HEK293T (cell line): ENCODE measurements at regions not wholly inside any gene's neighbourhood (a gene's known extent, or its start where the extent isn't known, plus 50 kb on each side); places are given as distances from the start of the nearest gene placed in this dataset.

Source experiments
- CTCF ChIA-PET: fragments of 350-600 bp; formaldehyde crosslinking; extraction: SDS; loops from one replicate; lab custom pipeline; 2021; ENCODE audit warnings: antibody characterized with exemption, inconsistent platforms; lab: Yijun Ruan, JAX
- POLR2A ChIA-PET: fragments of 350-600 bp; formaldehyde crosslinking; extraction: SDS; loops from one replicate; lab custom pipeline; 2020; ENCODE audit warnings: antibody characterized with exemption, inconsistent platforms; lab: Yijun Ruan, JAX
- DNase-seq: peaks from one replicate; pipeline ENCODE4 v3.0.0; 2012; ENCODE audit warnings: mixed read lengths; ENCODE audit errors: extremely low spot score
- ARNT ChIP-seq: fragments of 450-650 bp; IDR thresholded peaks from 2 replicates; pipeline ENCODE4 v1.6.1; 2017; ENCODE audit warnings: mild to moderate bottlenecking
- BHLHE40 ChIP-seq: fragments of 450-650 bp; IDR thresholded peaks from 2 replicates; pipeline ENCODE4 v1.6.1; 2016; ENCODE audit warnings: mild to moderate bottlenecking, moderate library complexity, borderline replicate concordance
- CTBP1 ChIP-seq: fragments of 450-650 bp; IDR thresholded peaks from 2 replicates; pipeline ENCODE4 v1.6.1; 2016; ENCODE audit warnings: borderline replicate concordance
- ELF4 ChIP-seq: fragments of 450-650 bp; IDR thresholded peaks from 2 replicates; pipeline ENCODE4 v1.6.1; 2017; ENCODE audit warnings: antibody characterized with exemption
- FOXA1 ChIP-seq: fragments of 450-650 bp; IDR thresholded peaks from 2 replicates; pipeline ENCODE4 v1.6.1; 2016; ENCODE audit warnings: mild to moderate bottlenecking
- FOXK2 ChIP-seq: fragments of 450-650 bp; IDR thresholded peaks from 2 replicates; pipeline ENCODE4 v1.6.1; 2016; ENCODE audit warnings: mild to moderate bottlenecking
- FOXM1 ChIP-seq: fragments of 450-650 bp; IDR thresholded peaks from 2 replicates; pipeline ENCODE4 v1.6.1; 2017; ENCODE audit warnings: mild to moderate bottlenecking, borderline replicate concordance
- HDGF ChIP-seq: fragments of 450-650 bp; IDR thresholded peaks from 2 replicates; pipeline ENCODE4 v1.6.1; 2017; ENCODE audit warnings: antibody characterized with exemption, borderline replicate concordance
- L3MBTL2 ChIP-seq: fragments of 450-650 bp; conservative IDR thresholded peaks from 2 replicates; pipeline ENCODE4 v1.6.1; 2016; ENCODE audit warnings: mild to moderate bottlenecking
- LEF1 ChIP-seq: fragments of 450-650 bp; IDR thresholded peaks from 2 replicates; pipeline ENCODE4 v1.6.1; 2017; ENCODE audit warnings: mild to moderate bottlenecking, borderline replicate concordance
- NFRKB ChIP-seq: fragments of 450-650 bp; IDR thresholded peaks from 2 replicates; pipeline ENCODE4 v1.6.1; 2016; ENCODE audit warnings: mild to moderate bottlenecking, moderate library complexity
- SP1 ChIP-seq: fragments of 450-650 bp; IDR thresholded peaks from 2 replicates; pipeline ENCODE4 v1.6.1; 2017
- SUZ12 ChIP-seq: fragments of 450-650 bp; IDR thresholded peaks from 2 replicates; pipeline ENCODE4 v1.6.1; 2016; ENCODE audit warnings: mild to moderate bottlenecking
- TARDBP ChIP-seq: fragments of 450-650 bp; IDR thresholded peaks from 2 replicates; pipeline ENCODE4 v1.6.1; 2016
- ZNF384 ChIP-seq: fragments of 450-650 bp; IDR thresholded peaks from 2 replicates; pipeline ENCODE4 v1.6.1; 2016
- TF ChIP-seq, protein P1 (sequence below): fragments of 450-650 bp; IDR thresholded peaks from 2 replicates; pipeline ENCODE4 v1.6.1; 2016

DNA sequence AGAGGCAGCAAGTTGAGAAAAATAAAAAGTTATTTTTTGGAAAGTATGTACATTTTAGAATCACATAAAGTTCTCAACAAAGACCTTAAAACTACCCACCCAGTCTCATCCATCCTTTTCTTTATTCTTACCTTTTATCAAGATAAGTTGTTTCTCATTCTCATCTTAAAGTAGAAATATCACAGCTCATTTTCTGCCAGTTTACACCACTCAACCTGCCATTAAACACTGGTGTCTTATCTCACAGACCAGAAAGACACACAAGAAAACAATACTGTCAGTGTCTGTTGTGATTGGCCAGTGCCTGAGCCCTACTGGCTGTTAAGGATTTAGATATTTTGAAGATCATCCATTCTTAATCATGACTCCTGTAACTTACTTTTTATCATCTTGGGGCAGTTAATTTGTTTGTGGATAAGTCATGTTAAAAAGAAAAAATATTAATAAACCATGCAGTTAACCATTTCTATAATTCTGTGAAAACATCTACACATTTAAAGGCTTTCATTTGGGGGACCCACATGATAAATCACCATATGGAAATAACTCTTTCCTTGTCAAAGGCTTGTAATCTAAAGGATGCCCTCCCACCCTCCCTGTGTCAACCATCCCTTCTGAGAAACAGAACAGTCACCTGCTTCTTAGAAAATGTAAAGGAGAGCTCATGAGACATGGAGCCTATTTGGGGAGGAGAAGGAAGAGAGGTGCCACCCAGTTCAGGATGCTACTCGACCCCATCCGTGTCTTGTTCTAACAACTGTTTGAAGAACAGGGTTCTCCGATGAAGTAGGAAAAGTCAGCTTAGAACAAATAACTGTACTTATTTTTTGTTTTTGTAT is 897.2 kb upstream of the INTU start:
- no peak for DNase-seq
- ChIA-PET CTCF (no interaction called here), POLR2A (no interaction called here)
- TF ChIP-seq ZNF384 = no peak
- TF ChIP-seq ELF4 = no peak
- TF ChIP-seq TARDBP = no peak
- no peak for TF ChIP-seq L3MBTL2
- no peak for TF ChIP-seq FOXM1

DNA sequence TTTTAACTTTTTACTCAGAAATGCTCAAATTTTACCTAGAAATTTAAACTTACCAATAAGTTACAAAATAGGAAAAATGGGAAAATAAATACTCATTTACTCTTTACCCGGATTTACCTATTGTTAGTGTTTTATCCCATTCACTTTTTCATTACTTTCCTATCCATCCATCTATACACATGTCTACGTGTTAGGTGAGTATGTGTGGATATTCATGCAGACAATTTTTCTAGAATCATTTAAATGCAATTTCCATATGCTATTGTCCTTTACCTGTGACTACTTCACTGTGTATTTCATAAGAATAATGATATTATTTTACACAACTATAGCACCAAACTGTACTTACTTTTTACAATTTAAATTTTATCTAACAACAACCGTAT is 896.6 kb upstream of the INTU start:
- DNase-seq = no peak
- ChIA-PET CTCF (no interaction called here), POLR2A (no interaction called here)
- TF ChIP-seq BHLHE40 = no peak
- TF ChIP-seq L3MBTL2 = no peak
- TF ChIP-seq HDGF = no peak
- TF ChIP-seq LEF1 = no peak
- TF ChIP-seq FOXM1 = no peak
- TF ChIP-seq FOXA1 = no peak
- no peak for TF ChIP-seq CTBP1
- no peak for TF ChIP-seq ARNT
- no peak for TF ChIP-seq ELF4

- no peak for DNase-seq
- POLR2A ChIA-PET = no interaction called here
- TF ChIP-seq NFRKB (no peak), SP1 (no peak), ELF4 (no peak), SUZ12 (no peak), ARNT (no peak), FOXM1 (no peak), ZNF384 (no peak), L3MBTL2 (no peak), CTBP1 (no peak), HDGF (no peak), BHLHE40 (no peak), FOXK2 (no peak), FOXA1 (no peak), LEF1 (no peak)
- TF ChIP-seq, protein P1, sequence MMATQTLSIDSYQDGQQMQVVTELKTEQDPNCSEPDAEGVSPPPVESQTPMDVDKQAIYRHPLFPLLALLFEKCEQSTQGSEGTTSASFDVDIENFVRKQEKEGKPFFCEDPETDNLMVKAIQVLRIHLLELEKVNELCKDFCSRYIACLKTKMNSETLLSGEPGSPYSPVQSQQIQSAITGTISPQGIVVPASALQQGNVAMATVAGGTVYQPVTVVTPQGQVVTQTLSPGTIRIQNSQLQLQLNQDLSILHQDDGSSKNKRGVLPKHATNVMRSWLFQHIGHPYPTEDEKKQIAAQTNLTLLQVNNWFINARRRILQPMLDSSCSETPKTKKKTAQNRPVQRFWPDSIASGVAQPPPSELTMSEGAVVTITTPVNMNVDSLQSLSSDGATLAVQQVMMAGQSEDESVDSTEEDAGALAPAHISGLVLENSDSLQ = no peak
- CTCF ChIA-PET = no interaction called here
Observed at GRCh38 chr4:126737899-126738526, 894.7 kb upstream of the INTU start.

- ChIA-PET POLR2A (no interaction called here), CTCF (no interaction called here)
- TF ChIP-seq CTBP1 = no peak
- TF ChIP-seq L3MBTL2 = no peak
- no peak for TF ChIP-seq ELF4
- TF ChIP-seq FOXM1 = no peak
- DNase-seq = no peak
Observed at GRCh38 chr4:126738527-126738923, 894.2 kb upstream of the INTU start.

GRCh38 chr4:126738926-126739325 is 893.8 kb upstream of the INTU start:
- ChIA-PET CTCF (no interaction called here), POLR2A (no interaction called here)
- TF ChIP-seq L3MBTL2 = no peak
- TF ChIP-seq ELF4 = no peak
- TF ChIP-seq ARNT = no peak
- TF ChIP-seq SP1 = no peak
- no peak for TF ChIP-seq NFRKB
- no peak for TF ChIP-seq FOXA1
- TF ChIP-seq SUZ12 = no peak
- TF ChIP-seq ZNF384 = no peak
- TF ChIP-seq LEF1 = no peak
- DNase-seq = no peak

GRCh38 chr4:126740687-126741086 is 892.1 kb upstream of the INTU start:
- ChIA-PET CTCF (no interaction called here), POLR2A (no interaction called here)
- TF ChIP-seq FOXM1 = no peak
- no peak for TF ChIP-seq ARNT
- no peak for TF ChIP-seq BHLHE40
- TF ChIP-seq SP1 = no peak
- TF ChIP-seq NFRKB = no peak
- no peak for TF ChIP-seq L3MBTL2
- no peak for TF ChIP-seq FOXK2
- no peak for TF ChIP-seq ZNF384
- TF ChIP-seq ELF4 = no peak
- TF ChIP-seq LEF1 = no peak
- no peak for TF ChIP-seq CTBP1
- DNase-seq = no peak

DNA sequence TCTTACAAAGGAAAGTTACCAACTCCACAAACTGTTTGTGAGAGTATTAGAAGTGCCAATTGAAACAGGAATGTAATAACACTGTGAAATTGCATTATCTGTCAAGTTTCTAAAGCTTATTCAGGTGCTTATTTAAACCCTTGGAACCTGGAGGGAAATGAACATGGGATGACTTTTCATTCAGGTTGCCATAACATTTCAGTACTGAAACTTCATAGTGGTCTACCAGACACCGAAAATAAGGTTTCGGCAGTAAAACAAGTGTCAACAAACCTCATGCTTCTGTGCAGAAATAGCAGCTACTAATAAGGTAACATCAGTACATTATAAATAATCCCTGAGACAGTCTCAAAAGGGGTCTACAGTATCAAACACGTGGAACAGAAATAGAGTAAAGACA is 890.7 kb upstream of the INTU start:
- CTCF ChIA-PET = interaction anchor here (0.7 kb wide), 1 partner anchor 14 kb away, joined by 3 read pairs; no protein-coding TSS in a partner anchor
- DNase-seq = no peak
- TF ChIP-seq FOXM1 (no peak), HDGF (no peak), FOXK2 (no peak), LEF1 (no peak), TARDBP (no peak), SUZ12 (no peak), SP1 (no peak), CTBP1 (no peak), ZNF384 (no peak), ELF4 (no peak), ARNT (no peak), BHLHE40 (no peak)
- TF ChIP-seq, protein P1 = no peak
- POLR2A ChIA-PET = no interaction called here
